Heart left ventricle (tissue), 16 donors: ENCODE measurements at regions not wholly inside any gene's neighbourhood (a gene's known extent, or its start where the extent isn't known, plus 50 kb on each side); places are given as distances from the start of the nearest gene placed in this dataset.
A peak's percentile ranks its signal among the peaks of the same experiment; 100 is the strongest.

Experiments used
- ATAC-seq, 4 donors: fragments of 200-7000 bp; cut with Tn5 transposase; one replicate each; pipeline ENCODE4 v1.9.1; 2020 to 2022; ENCODE audit warnings: moderate library complexity in 4 of 4, mild to moderate bottlenecking in 3 of 4, moderate number of reproducible peaks in 1 of 4
- DNase-seq, 5 donors: peaks; one replicate each; pipeline ENCODE4 v3.0.0-alpha.2; 2020
- H3K27ac ChIP-seq, 12 donors: fragments of 200-600 bp; sonication (generic) in 4 of 12; one replicate each; pipeline versions ENCODE4 v1.5.0 to v1.8.0; 2016 to 2022; ENCODE audit warnings: mild to moderate bottlenecking in 2 of 12
- H3K27me3 ChIP-seq, 9 donors: fragments of 200-600 bp; sonication (generic) in 2 of 9; one replicate each; pipeline versions ENCODE4 v1.5.1 to v1.8.0; 2016 to 2022; ENCODE audit warnings: mild to moderate bottlenecking in 3 of 9
- H3K36me3 ChIP-seq, 9 donors: fragments of 200-600 bp; sonication (generic) in 2 of 9; one replicate each; pipeline versions ENCODE4 v1.5.0 to v1.8.0; 2018 to 2022; ENCODE audit warnings: mild to moderate bottlenecking in 2 of 9
- H3K4me1 ChIP-seq, 12 donors: fragments of 200-600 bp; sonication (generic) in 4 of 12; one replicate each; pipeline versions ENCODE4 v1.5.0 to v1.8.0; 2016 to 2022; ENCODE audit warnings: mild to moderate bottlenecking in 3 of 12
- H3K4me3 ChIP-seq, 12 donors: fragments of 200-600 bp; sonication (generic) in 4 of 12; one replicate each; pipeline versions ENCODE4 v1.5.0 to v1.8.0; 2017 to 2022; ENCODE audit warnings: mild to moderate bottlenecking in 9 of 12, moderate library complexity in 4 of 12
- H3K9me3 ChIP-seq, 12 donors: fragments of 200-600 bp; sonication (generic) in 4 of 12; one replicate each; pipeline versions ENCODE4 v1.5.0 to v1.8.0; 2016 to 2022; ENCODE audit warnings: mild to moderate bottlenecking in 1 of 12
- CTCF ChIP-seq, 12 donors: fragments of 200-600 bp; sonication (generic) in 4 of 12; IDR thresholded peaks; one replicate each; pipeline versions ENCODE4 v1.5.0 to v1.8.0; 2018 to 2022; ENCODE audit warnings: antibody characterized with exemption in 12 of 12, mild to moderate bottlenecking in 5 of 12
- POLR2A ChIP-seq, 2 donors: fragments of 450-650 bp; IDR thresholded peaks; one replicate each; pipeline ENCODE4 v1.6.1; 2017; ENCODE audit warnings: antibody characterized with exemption in 2 of 2, mild to moderate bottlenecking in 2 of 2, moderate library complexity in 2 of 2
- WGBS, 4 donors: extraction: QIAGEN DNeasy Blood & Tissue Kit in 2 of 4; methylation state at CpG; one replicate each; pipeline versions ENCODE4 v1.1.5 to v1.1.7; 2013 to 2018; 5-methylcytosine and 5-hydroxymethylcytosine counted together
- intact Hi-C, 10 donors: fragments of 100-400 bp; cut with DNase I; formaldehyde crosslinking; loops; one replicate each; pipeline versions ENCODE4 v1.11.1 to v1.14.2; 2022
- donor health status: ischemic (EF 13 %, LVEDD 7.1; RV severe dilation, severe dysfunction).
- donor health status: healthy with polysubstance abuse.
- donor health status: DM: no; HTN: yes; CAD: no.
- donor health status: DM: no; HTN: no; CAD: no.
- donor health status: ischemic (EF 25% LVEDD 6.9; RV normal size, moderate dysfunction).
- donor health status: ischemic (EF 25% LVEDD 5.7; RV mildly dilated, moderate dysfunction).
- donor health status: healthy.
- donor health status: DM: yes; HTN: yes; CAD: no.
- donor health status: ischemic (EF 35%, LVEDD 5.7; RV mildly dilated, moderate dysfunction).
- donor health status: nonischemic (EF 11% LVEDD 7.7; RV severe dilation, severe dysfunction).
- donor health status: DM: yes; HTN: yes; CAD: no.
- donor health status: PGD.
- donor health status: ischemic (EF 29% LVEDD 5.4; RV normal size, mild dysfunction).
- donor health status: nonischemic (EF 23%, LVEDD 6.1; RV moderate dilation, normal function).

GRCh38 chr11:38796281-38796680 is 2198.2 kb upstream of the RAG2 start:
- WGBS, 4 donors = 69 to 74% (median 71%) methylated on average over 1 of the region's 1 CpG
- no peaks in the 10 kb centered on the region for H3K9me3 ChIP-seq
- ATAC-seq = no peak
- no peak for DNase-seq
- H3K27ac ChIP-seq = no peak overlapping the region
- H3K27me3 ChIP-seq = no peaks in the 10 kb centered on the region
- TF ChIP-seq CTCF (IDR thresholded peaks at IDR 0.05) (no peak), POLR2A (IDR thresholded peaks at IDR 0.05) (no peak)
- H3K4me1 ChIP-seq = no peaks in the 10 kb centered on the region
- no peaks in the 10 kb centered on the region for H3K36me3 ChIP-seq
- intact Hi-C loops = loop anchor here in 4 of 10 donors (10.0 kb wide), 2 partner anchors 601 to 851 kb away; no protein-coding TSS in a partner anchor
- no peak overlapping the region for H3K4me3 ChIP-seq

- Histone ChIP-seq H3K27ac (no peak overlapping the region), H3K27me3 (no peaks in the 10 kb centered on the region), H3K4me3 (no peak overlapping the region), H3K9me3 (no peaks in the 10 kb centered on the region), H3K4me1 (no peaks in the 10 kb centered on the region), H3K36me3 (no peaks in the 10 kb centered on the region)
- WGBS, 4 donors = 75 to 81% (median 79%) methylated on average over 2 of the region's 2 CpGs
- no peak for ATAC-seq
- intact Hi-C loops = loop anchor here in 4 of 10 donors (10.0 kb wide), 2 partner anchors 600 to 850 kb away; no protein-coding TSS in a partner anchor
- TF ChIP-seq POLR2A (IDR thresholded peaks at IDR 0.05) = no peak
- no peak for TF ChIP-seq CTCF (IDR thresholded peaks at IDR 0.05)
- DNase-seq = no peak
Observed at GRCh38 chr11:38795027-38795426, 2197.0 kb upstream of the RAG2 start.

- Histone ChIP-seq H3K27me3 (no peaks in the 10 kb centered on the region), H3K9me3 (peaks cover 0 to 4% (median 0%) of the 10 kb centered on the region in 12 donors), H3K27ac (no peak overlapping the region), H3K4me3 (no peak overlapping the region), H3K4me1 (no peaks in the 10 kb centered on the region), H3K36me3 (no peaks in the 10 kb centered on the region)
- ATAC-seq = peak in 1 of 4 donors; percentile 58
- peak in 1 of 5 donors; percentile 12 for DNase-seq
- TF ChIP-seq POLR2A (IDR thresholded peaks at IDR 0.05) (no peak), CTCF (IDR thresholded peaks at IDR 0.05) (peak; percentile 58 to 86 (median 70))
- intact Hi-C loops = loop anchor here in 7 of 10 donors (5.0 to 10.0 kb wide), 3 partner anchors 597 to 847 kb away; no protein-coding TSS in a partner anchor
- WGBS, 4 donors = 28 to 34% (median 30%) methylated on average over 4 of the region's 4 CpGs
Observed at GRCh38 chr11:38791346-38791961, 2193.4 kb upstream of the RAG2 start.

GRCh38 chr11:38788561-38788960 is 2190.5 kb upstream of the RAG2 start:
- peaks cover 0 to 4% (median 0%) of the 10 kb centered on the region in 12 donors for H3K9me3 ChIP-seq
- no peak overlapping the region for H3K27ac ChIP-seq
- no peaks in the 10 kb centered on the region for H3K27me3 ChIP-seq
- TF ChIP-seq CTCF (IDR thresholded peaks at IDR 0.05) (no peak), POLR2A (IDR thresholded peaks at IDR 0.05) (no peak)
- no peak for ATAC-seq
- intact Hi-C loops = no loop called here
- no peak overlapping the region for H3K4me3 ChIP-seq
- H3K4me1 ChIP-seq = no peaks in the 10 kb centered on the region
- H3K36me3 ChIP-seq = no peaks in the 10 kb centered on the region
- DNase-seq = no peak
